ENCODE measurements at regions not wholly inside any gene's neighbourhood (a gene's known extent, or its start where the extent isn't known, plus 50 kb on each side); places are given as distances from the start of the nearest gene placed in this dataset.

DNA sequence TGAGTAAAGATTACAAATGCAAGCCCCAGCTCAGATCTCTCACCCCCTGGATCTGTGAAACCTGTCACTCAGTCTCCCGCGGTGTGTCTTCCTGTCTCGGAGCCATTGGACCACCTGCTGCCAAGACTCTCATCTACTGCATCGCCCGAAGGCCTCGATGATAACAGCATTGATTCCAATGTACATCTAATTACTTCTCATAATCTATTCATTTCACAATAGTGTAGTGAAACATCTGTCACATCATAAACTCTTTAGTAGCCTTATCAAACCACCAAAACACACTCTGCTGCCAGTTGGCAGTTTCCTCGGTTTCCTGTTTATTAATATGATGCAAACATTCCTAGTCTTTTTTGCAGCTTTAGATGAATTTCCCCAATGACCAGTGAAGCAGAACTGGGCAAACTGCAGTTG is 220.3 kb downstream of the POU4F1 start:
- no peak for TF ChIP-seq CTCF (IDR thresholded peaks at IDR 0.05; ENCODE audit: low read depth, low read length)
- no peak overlapping the region for H3K4me3 ChIP-seq (ENCODE audit: low read depth, low read length)

DNA sequence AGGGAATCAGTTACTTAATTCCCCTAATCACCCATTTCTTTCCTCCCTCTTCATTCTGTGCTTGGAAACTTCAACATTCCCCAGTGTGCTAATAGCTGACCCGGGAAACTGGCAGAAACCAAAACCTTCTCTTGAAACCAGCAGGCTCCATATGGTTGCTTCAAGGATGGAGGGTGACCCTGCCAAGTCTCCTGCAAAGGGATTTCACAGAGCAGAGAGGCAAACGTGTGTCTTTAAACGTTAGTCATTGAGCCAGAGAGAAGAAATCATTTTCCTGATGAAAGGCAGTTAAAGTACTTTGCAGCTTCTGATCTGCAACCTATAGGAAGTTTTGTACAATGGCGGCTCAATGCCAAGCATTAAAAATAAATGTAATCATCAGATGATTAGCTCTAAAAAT is 220.9 kb downstream of the POU4F1 start:
- no peak for TF ChIP-seq CTCF (IDR thresholded peaks at IDR 0.05; ENCODE audit: low read depth, low read length)
- H3K4me3 ChIP-seq (ENCODE audit: low read depth, low read length) = no peak overlapping the region

GRCh38 chr13:78376822-78377221 is 226.5 kb downstream of the POU4F1 start:
- no peak for TF ChIP-seq CTCF (IDR thresholded peaks at IDR 0.05; ENCODE audit: low read depth, low read length)
- H3K4me3 ChIP-seq (ENCODE audit: low read depth, low read length) = no peak overlapping the region

GRCh38 chr13:78376033-78376432 is 227.3 kb downstream of the POU4F1 start:
- no peak overlapping the region for H3K4me3 ChIP-seq (ENCODE audit: low read depth, low read length)
- no peak for TF ChIP-seq CTCF (IDR thresholded peaks at IDR 0.05; ENCODE audit: low read depth, low read length)

DNA sequence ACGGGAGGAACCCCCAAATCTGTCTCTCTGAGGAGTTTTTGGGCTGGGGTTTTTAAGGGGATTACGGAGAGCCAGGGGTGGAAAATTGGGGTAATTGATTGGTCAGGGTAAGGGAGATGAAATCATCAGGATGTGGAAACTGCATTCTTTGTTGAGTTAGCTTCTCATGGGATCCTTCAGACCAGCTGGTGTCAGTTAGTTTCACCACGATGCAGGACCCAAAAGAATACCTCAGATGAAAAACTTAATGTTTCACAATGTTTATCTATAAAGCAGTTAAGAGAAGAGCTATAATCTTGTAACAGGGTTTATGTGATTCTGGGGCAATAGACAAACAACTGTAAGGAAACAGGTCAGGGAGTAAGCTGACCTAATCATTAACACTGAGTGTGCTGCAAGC is 230.8 kb downstream of the POU4F1 start:
- H3K4me3 ChIP-seq (ENCODE audit: low read depth, low read length) = no peak overlapping the region
- no peak for TF ChIP-seq CTCF (IDR thresholded peaks at IDR 0.05; ENCODE audit: low read depth, low read length)

DNA sequence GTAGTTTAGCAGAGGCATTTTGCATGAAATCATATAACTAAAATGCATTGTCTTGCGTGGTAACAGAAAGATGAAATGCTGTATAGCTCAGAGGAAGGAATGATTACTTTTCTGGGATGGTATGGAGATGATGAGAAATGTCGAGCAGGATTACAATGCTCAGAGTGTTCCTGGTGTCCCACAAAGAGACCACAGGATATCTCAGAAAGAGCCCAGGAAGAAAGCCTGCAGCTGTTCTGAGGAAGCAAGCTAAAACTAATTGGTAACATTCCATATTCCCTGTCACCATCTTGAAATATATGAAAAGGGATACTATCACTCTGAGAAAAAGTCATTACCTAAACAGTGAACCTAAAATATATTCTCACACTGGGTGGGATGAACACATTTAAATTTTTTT is 233.1 kb downstream of the POU4F1 start:
- no peak overlapping the region for H3K4me3 ChIP-seq (ENCODE audit: low read depth, low read length)
- TF ChIP-seq CTCF (IDR thresholded peaks at IDR 0.05; ENCODE audit: low read depth, low read length) = no peak

DNA sequence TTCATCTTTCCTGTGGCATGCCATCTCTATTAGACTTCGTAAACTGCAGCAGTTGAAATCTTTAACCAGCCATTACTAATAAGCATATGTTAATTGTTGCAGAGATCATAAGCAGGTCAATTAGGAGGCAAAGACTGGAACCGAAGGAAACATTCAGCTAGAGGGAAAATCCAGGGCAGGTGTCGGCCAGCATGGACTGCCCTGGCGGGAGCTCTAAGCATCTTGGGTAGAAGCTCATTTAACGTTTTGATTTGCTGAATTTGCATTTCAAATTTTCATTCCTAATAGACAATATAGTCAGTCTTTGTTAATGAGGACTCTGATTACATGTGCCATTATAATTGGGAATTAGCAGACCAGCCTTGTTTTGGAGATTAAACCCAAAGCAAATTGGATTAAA is 238.6 kb downstream of the POU4F1 start:
- no peak overlapping the region for H3K4me3 ChIP-seq (ENCODE audit: low read depth, low read length)
- no peak for TF ChIP-seq CTCF (IDR thresholded peaks at IDR 0.05; ENCODE audit: low read depth, low read length)

Measured in WI38 (cell line).